Brain microvascular endothelial cell (primary cell): ENCODE measurements at regions not wholly inside any gene's neighbourhood (a gene's known extent, or its start where the extent isn't known, plus 50 kb on each side); places are given as distances from the start of the nearest gene placed in this dataset.

ENCODE experiments used
- DNase-seq: peaks from one replicate; pipeline ENCODE4 v3.0.0-alpha.2; 2020
- H3K27ac ChIP-seq: fragments of 250-450 bp; sonication (Bioruptor Pico); 2 replicates; pipeline ENCODE4 v1.5.1; 2020; ENCODE audit warnings: mild to moderate bottlenecking, moderate library complexity
- H3K27me3 ChIP-seq: fragments of 250-450 bp; sonication (Bioruptor Pico); replicated peaks from 2 replicates; pipeline ENCODE4 v1.5.1; 2020; ENCODE audit warnings: mild to moderate bottlenecking
- H3K36me3 ChIP-seq: fragments of 250-450 bp; sonication (Bioruptor Pico); replicated peaks from 2 replicates; pipeline ENCODE4 v1.5.1; 2020; ENCODE audit warnings: mild to moderate bottlenecking
- H3K4me3 ChIP-seq: 2 replicates; pipeline ENCODE4 v1.5.1; 2011; ENCODE audit warnings: low read depth, mild to moderate bottlenecking, control low read depth, low read length, moderate library complexity
- in situ Hi-C: cut with HindIII; loops from 2 replicates; pipeline ENCODE4 v1.10.0; 2017; ENCODE audit warnings: low sequenced_read_pairs, low pct_ligation_motif_present
- TF ChIP-seq, protein P1 (sequence below): IDR thresholded peaks from 2 replicates; pipeline ENCODE4 v1.5.1; 2011; ENCODE audit warnings: low read depth, mild to moderate bottlenecking, moderate library complexity, low read length, control low read depth, inconsistent platforms; ENCODE audit errors: missing control alignments

DNA sequence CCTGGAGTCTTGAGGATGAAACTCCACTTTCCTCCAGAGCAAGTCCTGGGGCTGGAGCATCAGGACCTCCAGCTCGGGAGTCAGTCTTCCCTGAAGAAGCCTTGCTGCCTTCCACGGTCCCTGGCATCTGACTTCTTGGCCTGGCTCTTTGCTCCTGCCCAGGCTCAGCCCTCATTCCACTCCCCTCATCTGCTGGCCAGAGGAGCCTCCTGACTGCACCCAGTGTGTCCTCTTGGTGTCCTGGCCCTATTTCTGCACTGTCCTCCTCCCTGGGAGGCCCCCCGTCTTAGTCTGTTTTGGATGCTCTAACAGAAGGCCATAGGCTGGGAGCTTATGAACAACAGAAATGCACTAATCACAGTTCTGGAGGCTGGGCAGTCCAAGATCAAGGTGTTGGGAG lies 231.5 kb downstream of the LOXHD1 start:
- no peak overlapping the region for H3K27ac ChIP-seq
- in situ Hi-C loops: no loop called here
- H3K27me3 ChIP-seq: no peaks in the 10 kb centered on the region
- H3K36me3 ChIP-seq: no peaks in the 10 kb centered on the region
- no peak overlapping the region for H3K4me3 ChIP-seq
- TF ChIP-seq, protein P1, sequence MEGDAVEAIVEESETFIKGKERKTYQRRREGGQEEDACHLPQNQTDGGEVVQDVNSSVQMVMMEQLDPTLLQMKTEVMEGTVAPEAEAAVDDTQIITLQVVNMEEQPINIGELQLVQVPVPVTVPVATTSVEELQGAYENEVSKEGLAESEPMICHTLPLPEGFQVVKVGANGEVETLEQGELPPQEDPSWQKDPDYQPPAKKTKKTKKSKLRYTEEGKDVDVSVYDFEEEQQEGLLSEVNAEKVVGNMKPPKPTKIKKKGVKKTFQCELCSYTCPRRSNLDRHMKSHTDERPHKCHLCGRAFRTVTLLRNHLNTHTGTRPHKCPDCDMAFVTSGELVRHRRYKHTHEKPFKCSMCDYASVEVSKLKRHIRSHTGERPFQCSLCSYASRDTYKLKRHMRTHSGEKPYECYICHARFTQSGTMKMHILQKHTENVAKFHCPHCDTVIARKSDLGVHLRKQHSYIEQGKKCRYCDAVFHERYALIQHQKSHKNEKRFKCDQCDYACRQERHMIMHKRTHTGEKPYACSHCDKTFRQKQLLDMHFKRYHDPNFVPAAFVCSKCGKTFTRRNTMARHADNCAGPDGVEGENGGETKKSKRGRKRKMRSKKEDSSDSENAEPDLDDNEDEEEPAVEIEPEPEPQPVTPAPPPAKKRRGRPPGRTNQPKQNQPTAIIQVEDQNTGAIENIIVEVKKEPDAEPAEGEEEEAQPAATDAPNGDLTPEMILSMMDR: no peak
- DNase-seq: no peak

GRCh38 chr18:46426021-46426678 lies 230.9 kb downstream of the LOXHD1 start:
- H3K27ac ChIP-seq: no peak overlapping the region
- H3K27me3 ChIP-seq: no peaks in the 10 kb centered on the region
- H3K36me3 ChIP-seq: no peaks in the 10 kb centered on the region
- DNase-seq: no peak
- in situ Hi-C loops: no loop called here
- TF ChIP-seq, protein P1: no peak
- H3K4me3 ChIP-seq: no peak overlapping the region

DNA sequence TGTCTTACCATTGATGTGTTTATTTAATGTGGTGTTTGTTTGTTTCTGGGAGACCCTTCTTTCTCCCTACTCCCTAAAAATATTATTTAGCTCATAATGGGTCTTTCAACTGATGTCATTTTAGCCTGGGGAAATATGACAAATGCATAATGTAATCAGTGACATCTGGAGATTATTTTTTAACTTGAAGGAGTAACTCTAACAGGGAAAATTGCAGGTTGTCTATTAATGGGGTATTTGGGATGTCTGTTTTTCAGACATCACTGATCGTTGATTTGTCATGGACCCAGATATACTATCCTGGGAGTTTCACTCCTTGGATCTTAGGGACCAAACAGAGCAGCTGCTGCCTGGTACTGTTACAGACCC lies 230.4 kb downstream of the LOXHD1 start:
- H3K4me3 ChIP-seq: no peak overlapping the region
- H3K27me3 ChIP-seq: no peaks in the 10 kb centered on the region
- no peak for DNase-seq
- no peak overlapping the region for H3K27ac ChIP-seq
- TF ChIP-seq, protein P1: no peak
- in situ Hi-C loops: no loop called here
- H3K36me3 ChIP-seq: no peaks in the 10 kb centered on the region
